CD4-positive, CD25-positive, alpha-beta regulatory T cell (primary cell): ENCODE measurements at regions not wholly inside any gene's neighbourhood (a gene's known extent, or its start where the extent isn't known, plus 50 kb on each side); places are given as distances from the start of the nearest gene placed in this dataset.

Experiments used
- ATAC-seq, 2 donors: fragments of 150-1000 bp; cut with Tn5 transposase; one replicate each; pipeline ENCODE4 v1.10.0; 2021; ENCODE audit warnings: low read depth in 2 of 2, moderate number of reproducible peaks in 2 of 2, moderate library complexity in 1 of 2
- DNase-seq, 3 donors: peaks; one replicate each; pipeline versions ENCODE4 v3.0.0 to v3.0.0-alpha.2; 2012 to 2022; ENCODE audit warnings: mixed read lengths in 1 of 3
- H3K27ac ChIP-seq: one replicate; pipeline ENCODE4 v1.7.0; 2013; ENCODE audit warnings: mild to moderate bottlenecking, low read length; ENCODE audit not compliant: insufficient read depth, poor library complexity, severe bottlenecking
- H3K27me3 ChIP-seq: one replicate; pipeline ENCODE4 v1.7.0; 2013; ENCODE audit warnings: low read length; ENCODE audit not compliant: control insufficient read depth, insufficient read depth
- H3K36me3 ChIP-seq: one replicate; pipeline ENCODE4 v1.7.0; 2013; ENCODE audit warnings: mild to moderate bottlenecking, low read length, moderate library complexity; ENCODE audit not compliant: control insufficient read depth, insufficient read depth
- H3K4me1 ChIP-seq: 2 replicates; pipeline ENCODE4 v1.7.0; 2013; ENCODE audit warnings: mild to moderate bottlenecking, low read length; ENCODE audit not compliant: insufficient read depth, control insufficient read depth, poor library complexity, severe bottlenecking
- H3K4me3 ChIP-seq: one replicate; pipeline ENCODE4 v1.7.0; 2013; ENCODE audit warnings: low read depth, mild to moderate bottlenecking, low read length, moderate library complexity
- H3K9me3 ChIP-seq, 2 experiments: 1 replicate in 1 of 2; 2 replicates in 1 of 2; pipeline ENCODE4 v1.7.0; 2013; ENCODE audit warnings: low read length in 2 of 2, mild to moderate bottlenecking in 1 of 2, moderate library complexity in 1 of 2; ENCODE audit not compliant: control insufficient read depth in 2 of 2
- H3K27ac Mint-ChIP-seq, 3 donors: one replicate each; pipeline ENCODE4 v1.8.0; 2020 to 2022; ENCODE audit warnings: mild to moderate bottlenecking in 3 of 3, mixed read lengths in 3 of 3, moderate library complexity in 2 of 3
- H3K27me3 Mint-ChIP-seq: one replicate; pipeline ENCODE4 v1.8.0; 2022; ENCODE audit warnings: mild to moderate bottlenecking, mixed read lengths
- H3K36me3 Mint-ChIP-seq: one replicate; pipeline ENCODE4 v1.8.0; 2020; ENCODE audit warnings: mixed read lengths
- H3K4me1 Mint-ChIP-seq, 4 donors: one replicate each; pipeline ENCODE4 v1.8.0; 2020 to 2022; ENCODE audit warnings: mixed read lengths in 4 of 4, mild to moderate bottlenecking in 1 of 4
- H3K4me3 Mint-ChIP-seq, 4 donors: one replicate each; pipeline ENCODE4 v1.8.0; 2020 to 2022; ENCODE audit warnings: mild to moderate bottlenecking in 4 of 4, mixed read lengths in 4 of 4, moderate library complexity in 3 of 4
- H3K9me3 Mint-ChIP-seq, 7 donors: one replicate each; pipeline ENCODE4 v1.8.0; 2020 to 2022; ENCODE audit warnings: mixed read lengths in 7 of 7, mild to moderate bottlenecking in 3 of 7, moderate library complexity in 2 of 7

- H3K9me3 ChIP-seq = no peaks in the 10 kb centered on the region
- H3K27me3 Mint-ChIP-seq = peaks cover 6% of the 10 kb centered on the region
- peaks cover 2% of the 10 kb centered on the region for H3K27me3 ChIP-seq
Observed at GRCh38 chr6:166073082-166073481, 94.6 kb downstream of the TBXT start.

GRCh38 chr6:166068768-166069167, 98.9 kb downstream of the TBXT start:
- H3K27ac ChIP-seq = no peak overlapping the region
- Mint-ChIP-seq H3K27ac (no peak overlapping the region), H3K4me1 (no peaks in the 10 kb centered on the region), H3K4me3 (no peak overlapping the region), H3K27me3 (peaks cover 6% of the 10 kb centered on the region), H3K9me3 (peaks cover 0 to 16% (median 1%) of the 10 kb centered on the region in 7 donors), H3K36me3 (no peaks in the 10 kb centered on the region)
- no peaks in the 10 kb centered on the region for H3K36me3 ChIP-seq
- H3K27me3 ChIP-seq = no peaks in the 10 kb centered on the region
- no peaks in the 10 kb centered on the region for H3K9me3 ChIP-seq
- H3K4me3 ChIP-seq = no peak overlapping the region
- H3K4me1 ChIP-seq = no peaks in the 10 kb centered on the region
- DNase-seq (no peak), ATAC-seq (no peak)

More at GRCh38 chr6:166073082-166073481, 94.6 kb downstream of the TBXT start:
- no peak overlapping the region for H3K27ac ChIP-seq
- no peaks in the 10 kb centered on the region for H3K36me3 ChIP-seq
- Mint-ChIP-seq H3K4me3 (no peak overlapping the region), H3K9me3 (peaks cover 0 to 11% (median 0%) of the 10 kb centered on the region in 7 donors), H3K4me1 (no peaks in the 10 kb centered on the region), H3K27ac (peak overlapping the region in 1 of 3 donors; percentile 70), H3K36me3 (no peaks in the 10 kb centered on the region)
- no peaks in the 10 kb centered on the region for H3K4me1 ChIP-seq
- DNase-seq = no peak
- ATAC-seq = no peak
- H3K4me3 ChIP-seq = no peak overlapping the region

- no peaks in the 10 kb centered on the region for H3K4me1 Mint-ChIP-seq
Observed at GRCh38 chr6:166058064-166058739, 109.4 kb downstream of the TBXT start.

GRCh38 chr6:166057431-166057830, 110.2 kb downstream of the TBXT start:
- no peaks in the 10 kb centered on the region for H3K36me3 Mint-ChIP-seq
- H3K9me3 Mint-ChIP-seq = peaks cover 0 to 27% (median 13%) of the 10 kb centered on the region in 7 donors
- DNase-seq (no peak), ATAC-seq (no peak)
- H3K4me1 ChIP-seq = no peaks in the 10 kb centered on the region
- H3K36me3 ChIP-seq = no peaks in the 10 kb centered on the region
- peaks cover 3 to 14% of the 10 kb centered on the region in 2 experiments for H3K9me3 ChIP-seq
- H3K27ac ChIP-seq = no peak overlapping the region
- H3K4me3 ChIP-seq = no peak overlapping the region
- H3K27ac Mint-ChIP-seq = no peak overlapping the region
- H3K4me1 Mint-ChIP-seq = no peaks in the 10 kb centered on the region
- H3K4me3 Mint-ChIP-seq = no peak overlapping the region
- H3K27me3 Mint-ChIP-seq = peaks cover 9% of the 10 kb centered on the region
- peaks cover 1% of the 10 kb centered on the region for H3K27me3 ChIP-seq

More at GRCh38 chr6:166058064-166058739, 109.4 kb downstream of the TBXT start:
- no peaks in the 10 kb centered on the region for H3K4me1 ChIP-seq
- no peaks in the 10 kb centered on the region for H3K36me3 ChIP-seq
- H3K9me3 ChIP-seq = peaks cover 2 to 10% of the 10 kb centered on the region in 2 experiments
- Mint-ChIP-seq H3K9me3 (peaks cover 0 to 25% (median 15%) of the 10 kb centered on the region in 7 donors), H3K36me3 (no peaks in the 10 kb centered on the region), H3K4me3 (no peak overlapping the region), H3K27me3 (peaks cover 9% of the 10 kb centered on the region), H3K27ac (no peak overlapping the region)
- H3K27me3 ChIP-seq = peaks cover 1% of the 10 kb centered on the region
- H3K27ac ChIP-seq = no peak overlapping the region
- no peak for ATAC-seq
- H3K4me3 ChIP-seq = no peak overlapping the region
- DNase-seq = no peak

- H3K27ac ChIP-seq = no peak overlapping the region
- H3K4me1 ChIP-seq = no peaks in the 10 kb centered on the region
- Mint-ChIP-seq H3K4me3 (no peak overlapping the region), H3K9me3 (peaks cover 0 to 34% (median 13%) of the 10 kb centered on the region in 7 donors), H3K4me1 (no peaks in the 10 kb centered on the region), H3K27me3 (peaks cover 9% of the 10 kb centered on the region), H3K27ac (no peak overlapping the region), H3K36me3 (no peaks in the 10 kb centered on the region)
- H3K4me3 ChIP-seq = no peak overlapping the region
- no peak for ATAC-seq
- H3K36me3 ChIP-seq = no peaks in the 10 kb centered on the region
- peaks cover 6 to 14% of the 10 kb centered on the region in 2 experiments for H3K9me3 ChIP-seq
- DNase-seq = no peak
- H3K27me3 ChIP-seq = peaks cover 1% of the 10 kb centered on the region
Observed at GRCh38 chr6:166056637-166057036, 111.0 kb downstream of the TBXT start.

GRCh38 chr6:166055801-166056200, 111.8 kb downstream of the TBXT start:
- no peaks in the 10 kb centered on the region for H3K36me3 Mint-ChIP-seq
- DNase-seq (no peak), ATAC-seq (no peak)
- no peaks in the 10 kb centered on the region for H3K36me3 ChIP-seq
- peaks cover 1% of the 10 kb centered on the region for H3K27me3 ChIP-seq
- no peak overlapping the region for H3K27ac Mint-ChIP-seq
- peaks cover 0 to 36% (median 14%) of the 10 kb centered on the region in 7 donors for H3K9me3 Mint-ChIP-seq
- no peak overlapping the region for H3K4me3 ChIP-seq
- H3K27ac ChIP-seq = no peak overlapping the region
- no peaks in the 10 kb centered on the region for H3K4me1 Mint-ChIP-seq
- H3K4me3 Mint-ChIP-seq = no peak overlapping the region
- H3K27me3 Mint-ChIP-seq = peaks cover 9% of the 10 kb centered on the region
- peaks cover 6 to 14% of the 10 kb centered on the region in 2 experiments for H3K9me3 ChIP-seq
- H3K4me1 ChIP-seq = no peaks in the 10 kb centered on the region

GRCh38 chr6:166052837-166053236, 114.8 kb downstream of the TBXT start:
- no peak for ATAC-seq
- Histone ChIP-seq H3K4me1 (no peaks in the 10 kb centered on the region), H3K4me3 (no peak overlapping the region), H3K36me3 (no peaks in the 10 kb centered on the region), H3K27me3 (no peaks in the 10 kb centered on the region), H3K27ac (no peak overlapping the region), H3K9me3 (peaks cover 6 to 14% of the 10 kb centered on the region in 2 experiments)
- Mint-ChIP-seq H3K9me3 (peaks cover 0 to 36% (median 16%) of the 10 kb centered on the region in 7 donors), H3K27ac (no peak overlapping the region), H3K27me3 (peaks cover 9% of the 10 kb centered on the region), H3K4me1 (no peaks in the 10 kb centered on the region), H3K4me3 (no peak overlapping the region), H3K36me3 (no peaks in the 10 kb centered on the region)
- DNase-seq = no peak

GRCh38 chr6:166050559-166050958, 117.1 kb downstream of the TBXT start:
- H3K4me1 Mint-ChIP-seq = no peaks in the 10 kb centered on the region
- DNase-seq (no peak), ATAC-seq (no peak)
- no peaks in the 10 kb centered on the region for H3K36me3 Mint-ChIP-seq
- Histone ChIP-seq H3K4me3 (no peak overlapping the region), H3K27me3 (no peaks in the 10 kb centered on the region), H3K9me3 (peaks cover 6 to 14% of the 10 kb centered on the region in 2 experiments), H3K36me3 (no peaks in the 10 kb centered on the region), H3K27ac (no peak overlapping the region), H3K4me1 (no peaks in the 10 kb centered on the region)
- H3K27me3 Mint-ChIP-seq = peaks cover 4% of the 10 kb centered on the region
- no peak overlapping the region for H3K27ac Mint-ChIP-seq
- H3K4me3 Mint-ChIP-seq = no peak overlapping the region
- peaks cover 0 to 30% (median 11%) of the 10 kb centered on the region in 7 donors for H3K9me3 Mint-ChIP-seq
